ENCODE measurements at regions not wholly inside any gene's neighbourhood (a gene's known extent, or its start where the extent isn't known, plus 50 kb on each side); places are given as distances from the start of the nearest gene placed in this dataset.

- 87 to 99% (median 93%) methylated on average over 3 of the region's 3 CpGs for WGBS, 5 donors
- intact Hi-C loops (cut with DNase I; ENCODE audit: low total_unique reads) = no loop called here
These were observed 550.7 kb upstream of the LMCD1 start for GRCh38 chr3:7950890-7951289.

GRCh38 chr3:7953449-7954014, 548.1 kb upstream of the LMCD1 start:
- Histone ChIP-seq H3K27me3 (no peaks in the 10 kb centered on the region), H3K4me3 (no peak overlapping the region), H3K36me3 (no peaks in the 10 kb centered on the region), H3K27ac (no peak overlapping the region), H3K9me3 (no peaks in the 10 kb centered on the region), H3K4me1 (no peaks in the 10 kb centered on the region)
- WGBS, 5 donors = 0 to 43% (median 11%) methylated on average over 1 of the region's 1 CpG
- intact Hi-C loops (cut with DNase I; ENCODE audit: low total_unique reads) = no loop called here
- DNase-seq = no peak
- no peak for TF ChIP-seq POLR2A (IDR thresholded peaks at IDR 0.05)
- TF ChIP-seq, protein P1, sequence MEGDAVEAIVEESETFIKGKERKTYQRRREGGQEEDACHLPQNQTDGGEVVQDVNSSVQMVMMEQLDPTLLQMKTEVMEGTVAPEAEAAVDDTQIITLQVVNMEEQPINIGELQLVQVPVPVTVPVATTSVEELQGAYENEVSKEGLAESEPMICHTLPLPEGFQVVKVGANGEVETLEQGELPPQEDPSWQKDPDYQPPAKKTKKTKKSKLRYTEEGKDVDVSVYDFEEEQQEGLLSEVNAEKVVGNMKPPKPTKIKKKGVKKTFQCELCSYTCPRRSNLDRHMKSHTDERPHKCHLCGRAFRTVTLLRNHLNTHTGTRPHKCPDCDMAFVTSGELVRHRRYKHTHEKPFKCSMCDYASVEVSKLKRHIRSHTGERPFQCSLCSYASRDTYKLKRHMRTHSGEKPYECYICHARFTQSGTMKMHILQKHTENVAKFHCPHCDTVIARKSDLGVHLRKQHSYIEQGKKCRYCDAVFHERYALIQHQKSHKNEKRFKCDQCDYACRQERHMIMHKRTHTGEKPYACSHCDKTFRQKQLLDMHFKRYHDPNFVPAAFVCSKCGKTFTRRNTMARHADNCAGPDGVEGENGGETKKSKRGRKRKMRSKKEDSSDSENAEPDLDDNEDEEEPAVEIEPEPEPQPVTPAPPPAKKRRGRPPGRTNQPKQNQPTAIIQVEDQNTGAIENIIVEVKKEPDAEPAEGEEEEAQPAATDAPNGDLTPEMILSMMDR (IDR thresholded peaks at IDR 0.05) = no peak
- no peak for TF ChIP-seq EP300 (IDR thresholded peaks at IDR 0.05)
- TF ChIP-seq POLR2AphosphoS5 (IDR thresholded peaks at IDR 0.05) = no peak

More at GRCh38 chr3:7950890-7951289, 550.7 kb upstream of the LMCD1 start:
- Histone ChIP-seq H3K27ac (no peak overlapping the region), H3K27me3 (no peaks in the 10 kb centered on the region), H3K9me3 (no peaks in the 10 kb centered on the region), H3K36me3 (no peaks in the 10 kb centered on the region), H3K4me1 (no peaks in the 10 kb centered on the region), H3K4me3 (no peak overlapping the region)
- TF ChIP-seq, protein P1 (IDR thresholded peaks at IDR 0.05) = no peak
- no peak for TF ChIP-seq POLR2A (IDR thresholded peaks at IDR 0.05)
- no peak for TF ChIP-seq POLR2AphosphoS5 (IDR thresholded peaks at IDR 0.05)
- no peak for TF ChIP-seq EP300 (IDR thresholded peaks at IDR 0.05)
- DNase-seq = no peak

GRCh38 chr3:7957024-7957423, 544.6 kb upstream of the LMCD1 start:
- no peak for DNase-seq
- Histone ChIP-seq H3K27me3 (no peaks in the 10 kb centered on the region), H3K9me3 (no peaks in the 10 kb centered on the region), H3K36me3 (no peaks in the 10 kb centered on the region), H3K27ac (no peak overlapping the region), H3K4me1 (no peaks in the 10 kb centered on the region), H3K4me3 (no peak overlapping the region)
- WGBS, 5 donors = 81 to 91% (median 89%) methylated on average over 1 of the region's 1 CpG
- intact Hi-C loops (cut with DNase I; ENCODE audit: low total_unique reads) = no loop called here
- TF ChIP-seq POLR2AphosphoS5 (IDR thresholded peaks at IDR 0.05) = no peak
- TF ChIP-seq EP300 (IDR thresholded peaks at IDR 0.05) = no peak
- no peak for TF ChIP-seq POLR2A (IDR thresholded peaks at IDR 0.05)
- TF ChIP-seq, protein P1 (IDR thresholded peaks at IDR 0.05) = no peak

GRCh38 chr3:7959094-7959493, 542.5 kb upstream of the LMCD1 start:
- H3K4me1 ChIP-seq = no peaks in the 10 kb centered on the region
- H3K27me3 ChIP-seq = no peaks in the 10 kb centered on the region
- H3K27ac ChIP-seq = no peak overlapping the region
- H3K9me3 ChIP-seq = no peaks in the 10 kb centered on the region
- no peak for DNase-seq
- H3K36me3 ChIP-seq = no peaks in the 10 kb centered on the region
- no peak for TF ChIP-seq POLR2AphosphoS5 (IDR thresholded peaks at IDR 0.05)
- TF ChIP-seq EP300 (IDR thresholded peaks at IDR 0.05) = no peak
- TF ChIP-seq, protein P1 (IDR thresholded peaks at IDR 0.05) = no peak
- no peak for TF ChIP-seq POLR2A (IDR thresholded peaks at IDR 0.05)
- WGBS, 5 donors = 97 to 99% (median 98%) methylated on average over 15 of the region's 15 CpGs
- intact Hi-C loops (cut with DNase I; ENCODE audit: low total_unique reads) = no loop called here
- no peak overlapping the region for H3K4me3 ChIP-seq

Measured in stomach (tissue), 8 donors.